ENCODE measurements at regions not wholly inside any gene's neighbourhood (a gene's known extent, or its start where the extent isn't known, plus 50 kb on each side); places are given as distances from the start of the nearest gene placed in this dataset.

DNA sequence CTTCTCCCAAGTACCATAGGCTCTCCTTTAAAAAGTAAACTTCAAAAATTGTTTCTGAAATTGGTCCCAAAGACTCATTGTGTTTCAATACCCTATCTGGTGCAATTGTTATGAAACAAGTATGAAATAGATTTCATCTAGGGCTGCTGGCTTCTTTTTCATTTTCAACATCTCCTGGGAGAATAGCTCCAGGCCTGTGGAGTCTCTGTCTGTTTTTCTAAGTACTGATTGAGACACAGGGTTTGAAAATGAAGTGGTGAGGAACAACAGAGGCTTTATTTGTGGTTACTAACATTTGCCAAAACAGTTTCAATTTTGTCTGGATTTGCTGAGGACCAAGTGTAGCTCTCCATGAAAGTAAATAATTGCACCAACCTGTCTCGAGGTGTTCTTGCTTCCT is 315.9 kb upstream of the LRATD1 start:
- no peak for DNase-seq (ENCODE audit: low spot score)
- TF ChIP-seq, protein P1, sequence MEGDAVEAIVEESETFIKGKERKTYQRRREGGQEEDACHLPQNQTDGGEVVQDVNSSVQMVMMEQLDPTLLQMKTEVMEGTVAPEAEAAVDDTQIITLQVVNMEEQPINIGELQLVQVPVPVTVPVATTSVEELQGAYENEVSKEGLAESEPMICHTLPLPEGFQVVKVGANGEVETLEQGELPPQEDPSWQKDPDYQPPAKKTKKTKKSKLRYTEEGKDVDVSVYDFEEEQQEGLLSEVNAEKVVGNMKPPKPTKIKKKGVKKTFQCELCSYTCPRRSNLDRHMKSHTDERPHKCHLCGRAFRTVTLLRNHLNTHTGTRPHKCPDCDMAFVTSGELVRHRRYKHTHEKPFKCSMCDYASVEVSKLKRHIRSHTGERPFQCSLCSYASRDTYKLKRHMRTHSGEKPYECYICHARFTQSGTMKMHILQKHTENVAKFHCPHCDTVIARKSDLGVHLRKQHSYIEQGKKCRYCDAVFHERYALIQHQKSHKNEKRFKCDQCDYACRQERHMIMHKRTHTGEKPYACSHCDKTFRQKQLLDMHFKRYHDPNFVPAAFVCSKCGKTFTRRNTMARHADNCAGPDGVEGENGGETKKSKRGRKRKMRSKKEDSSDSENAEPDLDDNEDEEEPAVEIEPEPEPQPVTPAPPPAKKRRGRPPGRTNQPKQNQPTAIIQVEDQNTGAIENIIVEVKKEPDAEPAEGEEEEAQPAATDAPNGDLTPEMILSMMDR (IDR thresholded peaks at IDR 0.05): no peak
- H3K27ac ChIP-seq: no peak overlapping the region
- no peak overlapping the region for H3K4me3 ChIP-seq

DNA sequence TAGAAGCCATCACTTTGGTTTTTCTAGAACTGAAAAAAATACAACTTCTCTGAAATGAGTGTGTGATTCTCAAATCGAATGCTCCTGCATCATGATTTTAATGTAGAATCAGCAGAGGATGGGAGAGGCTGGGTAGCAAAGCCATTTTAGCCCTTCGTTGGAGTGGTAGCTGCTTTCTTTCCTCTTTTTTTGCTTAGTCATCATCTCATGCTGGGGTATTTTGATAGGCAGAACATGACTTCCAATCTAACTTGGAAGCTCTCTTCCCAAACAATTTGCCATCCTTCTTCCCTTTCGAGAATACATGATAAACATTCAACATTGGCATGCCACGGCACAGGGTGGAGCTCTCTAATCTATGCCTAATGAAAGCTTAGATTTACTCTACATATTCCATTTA is 311.2 kb upstream of the LRATD1 start:
- TF ChIP-seq, protein P1 (IDR thresholded peaks at IDR 0.05): no peak

DNA sequence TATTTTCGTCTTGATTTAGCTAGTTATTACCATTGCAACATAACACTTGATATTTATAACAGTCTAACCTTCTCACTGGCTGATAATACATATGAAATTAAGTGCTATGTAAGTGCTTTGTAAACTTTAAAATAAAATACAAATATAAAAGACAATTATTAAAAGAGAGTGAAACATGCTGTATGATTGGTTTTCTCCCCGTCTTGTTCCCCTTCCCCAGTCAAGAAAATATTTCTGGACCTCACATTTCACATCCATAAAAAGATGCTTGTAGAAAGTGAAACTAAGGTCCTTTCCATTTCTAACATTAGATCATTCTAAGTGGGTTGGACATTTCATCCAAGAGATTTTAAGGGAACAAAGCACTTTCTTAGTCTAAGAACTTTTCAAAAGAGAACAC is 310.2 kb upstream of the LRATD1 start:
- DNase-seq (ENCODE audit: low spot score): no peak
- no peak overlapping the region for H3K27ac ChIP-seq
- TF ChIP-seq, protein P1 (IDR thresholded peaks at IDR 0.05): no peak

More for the DNA sequence above, 311.2 kb upstream of the LRATD1 start:
- no peak for DNase-seq (ENCODE audit: low spot score)
- H3K4me3 ChIP-seq: no peak overlapping the region
- H3K27ac ChIP-seq: no peak overlapping the region

DNA sequence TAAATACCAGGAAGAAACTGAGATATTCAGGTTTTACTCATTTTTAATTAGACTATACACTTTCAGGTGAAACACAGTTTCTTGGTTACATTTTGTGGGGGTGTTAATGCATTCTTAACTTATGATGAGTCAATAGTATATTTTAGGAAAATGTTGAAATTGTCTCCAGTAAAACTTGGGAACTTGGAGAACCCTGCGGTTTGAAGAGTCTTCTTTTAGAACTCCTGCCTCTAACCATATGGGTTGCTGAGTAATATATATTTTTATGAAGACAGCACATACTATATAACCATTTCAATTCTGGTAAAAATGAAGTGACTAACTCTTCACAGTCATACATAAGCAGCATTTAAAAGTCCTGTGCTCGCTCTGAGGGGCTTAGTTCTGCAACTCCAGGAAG is 308.2 kb upstream of the LRATD1 start:
- Histone ChIP-seq H3K27ac (no peak overlapping the region), H3K4me3 (no peak overlapping the region)
- DNase-seq (ENCODE audit: low spot score): no peak
- TF ChIP-seq, protein P1 (IDR thresholded peaks at IDR 0.05): no peak

More for the DNA sequence above, 310.2 kb upstream of the LRATD1 start:
- no peak overlapping the region for H3K4me3 ChIP-seq

DNA sequence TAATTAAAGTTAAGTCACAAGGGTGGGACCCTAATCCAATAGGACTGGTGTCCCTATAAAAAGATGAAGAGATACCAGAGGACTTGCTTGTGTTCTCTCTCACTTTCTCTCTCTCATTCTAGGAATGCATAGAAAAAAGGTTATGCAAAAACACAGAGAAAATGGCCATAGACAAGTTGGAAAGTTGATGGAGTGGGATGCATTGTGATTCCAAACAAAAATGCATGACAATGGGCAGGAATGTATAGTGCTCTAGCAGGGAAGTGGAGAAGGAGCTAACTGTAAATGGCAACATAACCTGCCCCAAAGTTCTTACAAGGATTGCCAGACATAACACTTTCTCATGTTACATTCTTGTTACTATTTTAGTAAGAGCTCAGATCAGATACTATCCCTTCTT is 301.6 kb upstream of the LRATD1 start:
- H3K27ac ChIP-seq: no peak overlapping the region
- H3K4me3 ChIP-seq: no peak overlapping the region
- DNase-seq (ENCODE audit: low spot score): no peak
- TF ChIP-seq, protein P1 (IDR thresholded peaks at IDR 0.05): no peak

DNA sequence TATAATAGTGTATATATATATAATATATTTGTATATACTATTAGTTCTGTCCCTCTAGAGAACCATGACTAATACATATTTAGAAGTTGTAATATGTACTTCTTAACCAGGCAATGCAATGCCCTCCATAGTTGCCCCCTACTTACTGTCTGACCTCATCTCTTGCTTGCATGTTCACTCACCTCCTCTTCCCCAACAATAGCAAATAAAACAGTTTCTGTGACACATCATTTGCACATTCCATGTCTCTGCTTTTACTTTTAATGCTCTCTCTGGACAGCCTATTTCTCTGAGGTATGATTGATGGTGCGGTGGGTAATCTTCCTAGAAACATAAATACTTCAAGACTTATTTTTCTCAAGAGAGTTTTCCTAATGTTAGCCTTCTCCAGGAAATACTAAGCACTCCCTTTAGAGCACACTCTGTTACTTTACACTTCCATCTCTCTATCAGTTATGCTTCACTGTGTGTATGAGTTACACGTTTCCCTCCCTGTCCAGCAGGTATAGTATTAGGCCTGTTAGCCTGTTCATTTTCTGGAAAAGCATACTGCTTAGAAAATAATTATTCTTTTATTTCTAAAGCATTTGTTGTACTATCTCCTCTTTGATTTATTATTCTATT is 295.6 kb upstream of the LRATD1 start:
- Histone ChIP-seq H3K4me3 (no peak overlapping the region), H3K27ac (no peak overlapping the region)
- no peak for DNase-seq (ENCODE audit: low spot score)
- TF ChIP-seq, protein P1 (IDR thresholded peaks at IDR 0.05): no peak

DNA sequence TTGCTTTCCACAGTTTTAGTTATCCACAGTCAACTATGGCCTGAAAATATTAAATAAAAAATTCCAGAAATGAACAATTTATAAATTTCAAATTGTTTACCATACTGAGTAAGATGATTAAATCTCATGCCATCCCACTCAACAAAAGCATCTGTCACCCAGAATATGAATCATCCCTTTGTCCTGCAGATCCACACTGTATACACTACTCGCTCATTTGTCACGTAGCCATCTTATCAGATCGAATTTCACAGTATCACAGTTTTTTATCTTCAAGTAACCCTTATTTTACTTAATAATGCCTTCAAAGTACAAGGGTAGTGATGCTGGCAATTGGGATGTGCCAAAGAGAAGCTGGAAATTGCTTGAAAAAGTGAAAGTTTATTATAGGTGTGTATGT is 291.8 kb upstream of the LRATD1 start:
- TF ChIP-seq, protein P1 (IDR thresholded peaks at IDR 0.05): no peak
- no peak overlapping the region for H3K27ac ChIP-seq
- H3K4me3 ChIP-seq: no peak overlapping the region
- no peak for DNase-seq (ENCODE audit: low spot score)

Measured in coronary artery (tissue), 2 donors.